ENCODE measurements at regions not wholly inside any gene's neighbourhood (a gene's known extent, or its start where the extent isn't known, plus 50 kb on each side); places are given as distances from the start of the nearest gene placed in this dataset.

GRCh38 chr6:106882138-106882537 is 92.4 kb downstream of the CD24 start:
- Histone ChIP-seq H3K27ac (peak overlapping the region; percentile 39 to 60 (median 49)), H3K27me3 (no peaks in the 10 kb centered on the region), H3K36me3 (no peaks in the 10 kb centered on the region), H3K9me3 (no peaks in the 10 kb centered on the region), H3K4me1 (peaks cover 28 to 37% of the 10 kb centered on the region in 2 donors), H3K4me3 (replicated peaks in 1 of 3) (no peak overlapping the region)
- TF ChIP-seq CTCF (IDR thresholded peaks at IDR 0.05) (no peak), POLR2A (IDR thresholded peaks at IDR 0.05) (no peak)
- DNase-seq, result no peak
- intact Hi-C loops (cut with DNase I), result no loop called here

- intact Hi-C loops (cut with DNase I), result no loop called here
- no peak for DNase-seq
- Histone ChIP-seq H3K4me3 (replicated peaks in 1 of 3) (no peak overlapping the region), H3K36me3 (no peaks in the 10 kb centered on the region), H3K27me3 (no peaks in the 10 kb centered on the region), H3K4me1 (peaks cover 21 to 26% of the 10 kb centered on the region in 2 donors), H3K27ac (no peak overlapping the region), H3K9me3 (no peaks in the 10 kb centered on the region)
- 91 to 98% methylated on average over 3 of the region's 3 CpGs for WGBS, 2 donors
- TF ChIP-seq POLR2A (IDR thresholded peaks at IDR 0.05) (no peak), CTCF (IDR thresholded peaks at IDR 0.05) (no peak)
Measured at GRCh38 chr6:106880952-106881351, 93.6 kb downstream of the CD24 start.

- Histone ChIP-seq H3K4me3 (replicated peaks in 1 of 3) (no peak overlapping the region), H3K36me3 (no peaks in the 10 kb centered on the region), H3K4me1 (no peaks in the 10 kb centered on the region), H3K9me3 (no peaks in the 10 kb centered on the region), H3K27me3 (no peaks in the 10 kb centered on the region), H3K27ac (no peak overlapping the region)
- intact Hi-C loops (cut with DNase I), result no loop called here
- DNase-seq, result no peak
- 98 to 99% methylated on average over 4 of the region's 4 CpGs for WGBS, 2 donors
- TF ChIP-seq POLR2A (IDR thresholded peaks at IDR 0.05) (no peak), CTCF (IDR thresholded peaks at IDR 0.05) (no peak)
Measured at GRCh38 chr6:106875782-106876321, 98.7 kb downstream of the CD24 start.

- H3K9me3 ChIP-seq, result no peaks in the 10 kb centered on the region
- no peak for DNase-seq
- no peak for TF ChIP-seq CTCF (IDR thresholded peaks at IDR 0.05)
- TF ChIP-seq POLR2A (IDR thresholded peaks at IDR 0.05), result no peak
- H3K4me1 ChIP-seq, result no peaks in the 10 kb centered on the region
- no peaks in the 10 kb centered on the region for H3K36me3 ChIP-seq
- H3K27ac ChIP-seq, result no peak overlapping the region
- intact Hi-C loops (cut with DNase I), result no loop called here
- H3K27me3 ChIP-seq, result no peaks in the 10 kb centered on the region
- H3K4me3 ChIP-seq (replicated peaks in 1 of 3), result no peak overlapping the region
Measured at GRCh38 chr6:106874481-106874880, 100.0 kb downstream of the CD24 start.

- WGBS, 2 donors, result 46 to 72% methylated on average over 3 of the region's 3 CpGs
- no peaks in the 10 kb centered on the region for H3K4me1 ChIP-seq
- no peak overlapping the region for H3K4me3 ChIP-seq (replicated peaks in 1 of 3)
- no peak for DNase-seq
- no peak overlapping the region for H3K27ac ChIP-seq
- TF ChIP-seq CTCF (IDR thresholded peaks at IDR 0.05) (no peak), POLR2A (IDR thresholded peaks at IDR 0.05) (no peak)
- intact Hi-C loops (cut with DNase I), result no loop called here
- H3K36me3 ChIP-seq, result no peaks in the 10 kb centered on the region
- H3K27me3 ChIP-seq, result no peaks in the 10 kb centered on the region
- H3K9me3 ChIP-seq, result no peaks in the 10 kb centered on the region
Measured at GRCh38 chr6:106872049-106872448, 102.5 kb downstream of the CD24 start.

Data from thyroid gland (tissue), 4 donors.